Ovary (tissue), 3 donors: ENCODE measurements at regions not wholly inside any gene's neighbourhood (a gene's known extent, or its start where the extent isn't known, plus 50 kb on each side); places are given as distances from the start of the nearest gene placed in this dataset.

ENCODE experiments used
- CTCF ChIP-seq, 3 donors: fragments of 450-650 bp in 2 of 3; fragments of 200-600 bp in 1 of 3; IDR thresholded peaks; one replicate each; pipeline versions ENCODE4 v1.5.1 to v1.8.0; 2016 to 2022; ENCODE audit warnings: antibody characterized with exemption in 3 of 3, mild to moderate bottlenecking in 1 of 3
- POLR2A ChIP-seq: fragments of 450-650 bp; IDR thresholded peaks from one replicate; pipeline ENCODE4 v1.6.1; 2017; ENCODE audit warnings: antibody characterized with exemption, mild to moderate bottlenecking, moderate library complexity
- donor health status: DM: no; HTN: no; CAD: no.

- TF ChIP-seq CTCF (IDR thresholded peaks at IDR 0.05) (no peak), POLR2A (no peak)
These were observed 101.2 kb downstream of the FASLG start for GRCh38 chr1:172760121-172760520.
